Stomach (tissue), 4 donors: ENCODE measurements at regions not wholly inside any gene's neighbourhood (a gene's known extent, or its start where the extent isn't known, plus 50 kb on each side); places are given as distances from the start of the nearest gene placed in this dataset.

ENCODE experiments used
- EP300 ChIP-seq: sonication (generic); formaldehyde crosslinking; IDR thresholded peaks from one replicate; pipeline ENCODE4 v1.6.1; 2017; ENCODE audit warnings: antibody characterized with exemption
- POLR2A ChIP-seq, 4 donors: fragments of 450-650 bp; IDR thresholded peaks; one replicate each; pipeline ENCODE4 v1.6.1; 2016; ENCODE audit warnings: antibody characterized with exemption in 4 of 4, control low read depth in 2 of 4, mild to moderate bottlenecking in 1 of 4, moderate library complexity in 1 of 4
- POLR2AphosphoS5 ChIP-seq, 3 donors: sonication (generic); formaldehyde crosslinking; IDR thresholded peaks; one replicate each; pipeline ENCODE4 v1.6.1; 2016; ENCODE audit warnings: antibody characterized with exemption in 3 of 3
- TF ChIP-seq, protein P1 (sequence below), 7 experiments: fragments of 450-650 bp in 4 of 7; fragments of 200-600 bp in 3 of 7; sonication (generic) in 3 of 7; IDR thresholded peaks; one replicate each; pipeline ENCODE4 v1.5.1; 2016 to 2019; ENCODE audit warnings: antibody characterized with exemption in 7 of 7, control low read depth in 2 of 7, mild to moderate bottlenecking in 1 of 7

DNA sequence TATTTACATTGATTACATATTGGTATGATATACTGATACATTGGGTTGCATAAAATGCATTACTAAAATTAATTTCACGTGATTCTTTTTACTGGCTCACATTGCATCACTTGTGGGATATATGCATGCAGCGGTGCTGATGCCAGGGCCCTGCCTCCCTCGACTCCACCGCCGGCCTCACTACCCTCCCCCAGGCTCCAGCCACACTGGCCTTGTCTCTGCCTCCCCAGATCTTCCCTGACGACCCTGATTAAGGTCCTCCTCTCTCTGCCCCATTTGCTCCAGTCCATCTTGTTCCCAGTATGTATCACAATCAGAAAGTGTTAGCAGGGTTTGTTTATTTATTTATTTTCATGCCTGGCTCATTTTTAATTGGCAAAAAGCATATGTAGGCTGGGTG is 306.8 kb downstream of the FOXL1 start:
- TF ChIP-seq, protein P1, sequence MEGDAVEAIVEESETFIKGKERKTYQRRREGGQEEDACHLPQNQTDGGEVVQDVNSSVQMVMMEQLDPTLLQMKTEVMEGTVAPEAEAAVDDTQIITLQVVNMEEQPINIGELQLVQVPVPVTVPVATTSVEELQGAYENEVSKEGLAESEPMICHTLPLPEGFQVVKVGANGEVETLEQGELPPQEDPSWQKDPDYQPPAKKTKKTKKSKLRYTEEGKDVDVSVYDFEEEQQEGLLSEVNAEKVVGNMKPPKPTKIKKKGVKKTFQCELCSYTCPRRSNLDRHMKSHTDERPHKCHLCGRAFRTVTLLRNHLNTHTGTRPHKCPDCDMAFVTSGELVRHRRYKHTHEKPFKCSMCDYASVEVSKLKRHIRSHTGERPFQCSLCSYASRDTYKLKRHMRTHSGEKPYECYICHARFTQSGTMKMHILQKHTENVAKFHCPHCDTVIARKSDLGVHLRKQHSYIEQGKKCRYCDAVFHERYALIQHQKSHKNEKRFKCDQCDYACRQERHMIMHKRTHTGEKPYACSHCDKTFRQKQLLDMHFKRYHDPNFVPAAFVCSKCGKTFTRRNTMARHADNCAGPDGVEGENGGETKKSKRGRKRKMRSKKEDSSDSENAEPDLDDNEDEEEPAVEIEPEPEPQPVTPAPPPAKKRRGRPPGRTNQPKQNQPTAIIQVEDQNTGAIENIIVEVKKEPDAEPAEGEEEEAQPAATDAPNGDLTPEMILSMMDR (IDR thresholded peaks at IDR 0.05), result no peak
- TF ChIP-seq POLR2AphosphoS5 (IDR thresholded peaks at IDR 0.05) (no peak), POLR2A (IDR thresholded peaks at IDR 0.05) (no peak), EP300 (no peak)
